ENCODE measurements at regions not wholly inside any gene's neighbourhood (a gene's known extent, or its start where the extent isn't known, plus 50 kb on each side); places are given as distances from the start of the nearest gene placed in this dataset.

DNA sequence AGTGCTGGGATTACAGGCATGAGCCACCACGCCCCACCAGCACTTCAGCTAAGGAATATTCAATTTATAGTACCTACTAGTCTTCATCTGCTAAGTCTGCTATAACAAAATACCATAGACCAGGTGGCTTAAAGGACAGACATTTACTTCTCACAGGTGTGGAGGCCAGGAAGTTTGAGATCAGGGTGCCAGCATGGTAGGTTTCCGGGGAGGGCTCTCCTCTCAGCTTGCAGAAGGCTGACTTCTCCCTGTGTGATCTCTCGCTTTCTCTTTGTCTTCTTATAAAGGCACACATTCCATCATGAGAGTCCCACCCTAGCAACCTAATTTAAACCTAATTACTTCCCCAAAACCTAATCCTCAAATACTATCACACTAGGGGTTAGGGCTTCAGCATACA is 433.0 kb downstream of the INSC start:
- no peak for DNase-seq

DNA sequence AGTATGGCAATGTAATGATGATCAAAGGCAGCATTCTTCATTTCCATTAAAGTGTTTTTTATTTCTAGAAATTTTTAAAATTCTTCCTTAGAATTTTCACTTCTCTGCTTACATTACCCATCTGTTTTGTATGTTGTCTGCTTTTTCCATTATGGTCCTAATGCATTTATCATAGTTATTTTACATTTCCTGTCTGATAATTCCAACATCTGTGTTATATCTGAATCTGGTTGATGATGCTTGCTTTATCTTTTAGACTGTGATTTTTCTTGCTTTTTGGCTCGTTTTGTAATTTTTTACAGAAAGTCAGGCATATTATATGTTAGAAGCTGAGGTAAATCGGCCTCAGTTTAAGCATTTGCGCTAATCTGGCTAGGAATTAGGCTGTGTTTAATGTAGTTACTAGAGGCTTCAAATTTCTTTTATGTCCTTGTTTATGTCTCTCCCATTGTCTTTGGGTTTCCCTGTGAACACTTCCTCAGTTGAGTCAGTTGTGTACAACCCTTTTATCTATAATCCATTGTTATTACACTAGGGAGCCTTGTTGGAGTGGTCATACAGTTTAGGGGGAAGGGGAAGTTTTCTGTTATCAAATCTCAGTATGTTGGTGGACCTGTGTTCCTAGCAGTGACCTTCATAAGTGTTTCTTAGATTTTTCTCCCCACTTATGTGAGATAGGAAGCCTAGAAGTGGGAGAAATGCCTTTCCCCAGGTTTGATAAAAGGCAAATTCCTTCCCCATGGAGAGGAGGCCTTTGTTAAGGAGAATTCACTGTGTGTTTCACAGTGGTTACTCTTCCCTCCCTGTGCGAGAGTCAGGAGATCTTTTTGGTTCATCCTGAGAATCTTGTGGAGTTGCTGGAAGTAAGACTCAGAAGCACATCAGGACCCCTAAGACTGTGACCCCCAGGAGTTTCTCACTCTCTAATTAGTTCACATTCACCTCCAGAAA is 437.5 kb downstream of the INSC start:
- DNase-seq = no peak

DNA sequence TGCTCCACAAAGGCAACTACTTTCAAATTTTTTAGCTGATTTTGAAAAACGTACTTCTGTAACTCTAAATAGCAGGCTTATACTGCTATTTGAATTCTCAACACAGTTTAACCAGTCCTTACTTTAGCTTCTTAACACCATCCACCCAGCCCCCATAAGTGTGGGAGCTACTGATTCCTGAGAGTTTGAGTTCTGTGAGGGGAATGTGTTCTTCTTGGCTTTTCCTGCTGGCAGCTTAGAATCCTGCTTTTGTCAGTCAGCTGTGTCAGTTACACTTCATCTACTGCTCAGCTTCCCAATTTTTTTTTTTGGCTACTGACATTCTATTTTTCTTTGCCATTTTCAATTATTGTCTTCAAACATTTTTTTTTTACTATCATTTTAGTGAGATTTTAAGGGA is 440.4 kb downstream of the INSC start:
- no peak for DNase-seq

DNA sequence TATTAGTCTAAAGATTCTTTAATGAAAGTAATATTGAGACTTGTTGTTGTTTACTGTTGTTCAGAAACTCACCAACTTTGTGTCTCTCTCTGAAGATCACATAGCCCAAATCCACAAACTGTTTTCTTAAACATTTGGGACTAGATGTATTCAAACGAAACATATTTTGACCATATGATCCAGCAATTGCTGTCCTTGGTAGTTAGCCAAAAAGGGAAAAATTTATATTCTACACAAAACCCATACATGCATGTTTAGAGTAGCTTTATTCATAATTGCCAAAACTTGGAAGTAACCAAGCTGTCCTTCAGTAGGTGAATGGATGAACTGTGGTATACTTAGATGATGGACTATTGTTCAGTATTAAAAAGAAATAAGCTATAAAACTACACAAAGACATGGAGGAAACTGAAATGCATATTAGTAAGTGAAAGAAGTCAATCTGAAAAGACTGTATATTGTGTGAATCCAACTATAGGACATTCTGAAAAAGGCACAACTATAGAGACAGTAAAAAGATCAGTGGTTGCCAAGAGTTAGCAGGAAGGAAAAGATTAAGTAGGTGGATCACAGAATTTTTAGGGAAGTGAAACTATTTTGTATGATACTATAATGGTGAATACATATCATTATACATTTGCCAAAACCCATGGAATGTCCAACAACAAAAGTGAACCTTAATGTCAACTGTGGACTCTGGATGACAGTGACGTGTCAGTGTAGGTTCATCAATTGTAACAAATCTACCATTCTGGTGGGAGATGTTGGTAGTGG is 442.9 kb downstream of the INSC start:
- no peak for DNase-seq

DNA sequence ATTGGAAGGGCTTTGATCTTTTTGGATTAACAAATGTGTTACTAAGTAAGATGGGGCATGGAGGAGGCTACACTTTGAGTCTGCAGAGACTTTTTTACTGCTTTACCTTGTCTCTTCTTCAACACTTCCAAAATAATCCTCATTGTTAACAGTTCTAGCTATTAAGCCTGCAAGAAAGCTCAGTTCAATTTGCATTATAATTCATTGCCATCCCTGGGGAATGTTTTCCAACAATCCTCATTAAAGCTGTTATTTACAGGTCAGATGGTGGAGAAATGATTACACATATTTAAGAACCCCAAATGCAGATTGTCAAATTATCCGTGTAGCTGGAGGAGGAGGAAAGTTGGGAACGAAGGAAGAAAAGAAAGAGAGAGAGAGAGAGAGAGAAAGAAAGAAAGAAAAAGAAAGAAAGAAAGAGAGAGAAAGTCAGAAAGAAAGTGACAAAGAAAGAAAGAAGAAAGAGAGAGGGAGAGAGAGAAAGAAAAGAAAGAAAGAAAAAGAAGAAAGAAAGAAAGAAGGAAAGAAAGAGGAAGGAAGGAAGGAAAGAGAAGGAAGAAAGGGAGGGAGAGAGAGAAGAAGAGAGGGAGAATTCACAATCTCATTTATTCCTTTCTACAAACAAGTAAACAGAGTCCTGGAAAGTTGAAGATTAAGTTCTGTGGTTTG is 443.9 kb downstream of the INSC start:
- DNase-seq = no peak

DNA sequence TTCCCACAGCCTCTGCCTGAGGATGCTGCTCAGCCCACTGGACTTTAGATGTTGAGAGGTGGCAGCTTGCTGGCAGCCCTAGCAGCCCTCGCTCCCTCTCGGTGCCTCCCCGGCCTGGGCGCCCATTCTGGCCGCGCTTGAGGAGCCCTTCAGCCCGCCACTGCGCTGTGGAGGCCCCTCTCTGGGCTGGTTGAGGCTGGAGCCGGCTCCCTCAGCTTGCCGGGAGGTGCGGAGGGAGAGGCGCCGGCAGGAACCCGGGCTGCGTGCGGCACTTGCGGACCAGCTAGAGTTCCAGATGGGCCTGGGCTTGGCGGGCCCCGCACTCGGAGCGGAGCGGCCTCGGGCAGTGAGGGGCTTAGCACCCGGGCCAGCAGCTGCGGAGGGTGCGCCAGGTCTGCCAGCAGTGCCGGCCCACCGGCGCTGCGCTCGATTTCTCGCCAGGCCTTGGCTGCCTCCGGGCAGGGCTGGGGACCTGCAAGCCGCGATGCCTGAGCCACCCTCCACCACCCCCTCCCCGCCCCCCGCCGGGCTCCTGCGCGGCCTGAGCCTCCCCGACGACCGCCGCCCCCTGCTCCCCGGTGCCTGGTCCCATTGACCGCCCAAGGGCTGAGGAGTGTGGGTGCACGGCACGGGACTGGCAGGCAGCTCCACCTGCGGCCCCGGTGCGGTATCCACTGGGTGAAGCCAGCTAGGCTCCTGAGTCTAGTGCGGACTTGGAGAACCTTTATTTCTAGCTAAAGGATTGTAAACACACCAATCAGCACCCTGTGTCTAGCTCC is 446.2 kb downstream of the INSC start:
- no peak for DNase-seq

DNA sequence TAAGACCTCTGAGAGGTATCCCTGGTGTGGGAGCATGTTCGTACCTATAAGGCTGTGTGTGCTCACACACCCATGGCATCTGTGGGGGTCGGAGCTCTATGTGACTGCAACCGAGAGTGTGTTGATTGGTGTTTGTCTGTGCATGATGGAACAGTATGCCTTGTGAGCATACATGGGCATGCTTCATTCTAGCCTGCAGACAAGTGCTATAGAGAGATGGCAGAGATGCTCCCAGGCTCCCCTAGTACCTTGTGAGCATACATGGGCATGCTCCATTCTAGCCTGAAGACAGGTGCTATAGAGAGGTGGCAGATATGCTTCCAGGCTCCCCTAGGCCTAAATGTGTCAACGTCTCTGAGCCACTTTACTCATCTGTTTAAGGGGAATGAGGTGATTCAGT is 447.5 kb downstream of the INSC start:
- DNase-seq = no peak

DNA sequence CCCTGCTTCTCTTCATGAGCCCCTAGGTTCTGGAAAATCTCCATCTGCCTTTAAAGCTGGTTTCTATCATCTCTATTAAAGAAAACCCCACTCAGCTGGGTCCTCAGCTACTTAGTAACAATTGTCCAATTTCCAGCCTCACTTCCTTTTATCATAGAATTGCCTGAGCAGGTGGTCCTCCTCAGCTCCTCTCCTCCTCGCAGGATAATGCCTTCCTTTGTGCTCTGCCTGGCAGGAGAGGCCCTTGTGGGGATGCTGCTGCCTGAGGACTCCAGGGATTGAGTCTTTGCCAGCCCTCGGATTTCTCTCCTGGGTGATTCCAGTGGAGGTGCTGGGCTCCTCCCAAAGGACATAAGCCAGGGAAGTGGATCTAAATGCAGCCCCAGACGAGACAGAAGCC is 448.3 kb downstream of the INSC start:
- no peak for DNase-seq

DNA sequence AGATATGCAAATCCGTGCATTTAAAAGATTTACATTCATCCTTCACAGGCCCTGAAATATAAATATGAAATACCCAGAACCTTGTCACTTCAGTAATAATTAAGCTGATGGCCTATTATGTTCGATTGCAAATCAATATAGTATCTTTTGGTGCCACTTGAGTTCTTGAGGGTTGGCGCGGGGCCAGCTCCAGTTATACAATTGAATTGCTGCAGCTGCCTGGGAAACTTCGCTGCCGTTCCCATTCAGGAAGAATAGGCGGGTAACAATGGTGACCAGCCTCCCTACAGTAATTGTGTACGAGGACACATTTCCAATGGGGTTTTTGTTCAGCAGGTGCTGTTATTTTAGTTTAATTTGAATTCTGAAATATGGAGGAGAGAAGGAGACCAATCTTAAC is 451.2 kb downstream of the INSC start:
- no peak for DNase-seq

DNA sequence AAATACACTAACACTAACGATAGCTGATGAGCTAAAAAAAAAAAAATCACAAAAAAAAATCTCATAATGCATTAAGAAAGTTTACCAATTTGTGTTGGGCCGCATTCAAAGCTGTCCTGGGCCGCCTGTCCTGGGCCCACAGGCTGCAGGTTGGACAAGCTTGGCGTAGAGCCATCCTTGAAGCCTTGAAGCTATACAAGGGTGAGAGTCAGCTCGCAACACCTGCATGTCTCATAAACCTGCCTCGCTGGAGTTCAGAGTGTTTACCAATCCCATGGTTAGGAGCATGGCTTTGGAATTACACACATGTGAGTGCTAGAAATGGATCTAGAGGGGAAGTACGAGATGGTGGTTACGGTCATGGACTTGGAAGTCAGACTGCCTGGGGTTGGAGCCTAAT is 453.7 kb downstream of the INSC start:
- no peak for DNase-seq

DNA sequence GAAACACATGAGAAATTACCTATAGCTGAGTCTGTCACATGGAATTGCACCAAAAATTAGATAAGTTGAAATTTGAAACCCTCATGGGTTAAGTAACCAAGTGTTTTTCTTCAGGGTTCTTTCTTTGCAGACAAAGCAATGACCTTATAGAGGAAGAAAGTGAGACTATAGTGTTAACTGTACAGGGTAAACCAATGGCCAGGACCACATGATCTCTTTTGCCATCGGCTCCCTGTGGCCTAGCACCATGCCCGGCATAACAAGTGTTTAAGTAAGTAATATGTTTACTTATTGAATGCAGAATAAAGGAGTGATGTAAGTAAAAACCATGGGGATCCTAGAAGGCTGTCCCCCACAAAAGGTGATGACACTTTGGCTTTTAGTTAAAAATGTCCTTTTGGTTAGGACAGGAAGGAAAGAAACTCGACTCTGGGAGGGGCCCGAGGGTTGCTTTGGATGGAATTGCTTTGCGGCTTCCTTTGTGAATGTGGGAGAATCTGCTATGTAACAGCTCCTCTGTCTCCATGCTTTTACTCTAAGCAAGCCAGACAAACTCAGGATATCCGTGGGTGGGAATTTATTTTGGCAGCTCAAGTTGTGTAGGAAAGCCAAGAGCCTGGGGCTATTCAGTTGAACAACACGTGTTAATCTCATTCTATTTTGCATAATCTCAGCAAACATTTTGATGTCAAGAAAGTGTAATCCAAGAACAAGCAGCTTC is 454.7 kb downstream of the INSC start:
- no peak for DNase-seq

DNA sequence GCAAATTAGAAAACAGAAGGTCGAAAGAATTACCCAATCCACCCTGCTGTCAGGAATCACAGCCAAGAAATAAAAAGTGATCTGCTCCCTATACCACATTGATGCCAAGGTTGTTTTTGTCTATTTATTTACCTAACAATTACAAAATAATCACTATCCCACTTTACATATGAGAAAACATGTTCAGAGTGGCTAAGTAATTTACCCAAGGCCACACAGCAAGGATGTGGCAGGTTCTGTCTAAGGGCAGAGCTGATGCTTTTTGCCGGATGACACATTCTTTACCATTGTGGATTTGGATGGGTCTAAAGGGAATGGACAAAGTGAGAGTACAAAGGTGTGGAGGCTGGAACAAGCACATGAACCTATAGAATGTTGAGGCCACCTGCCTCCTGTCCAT is 460.7 kb downstream of the INSC start:
- DNase-seq = no peak

DNA sequence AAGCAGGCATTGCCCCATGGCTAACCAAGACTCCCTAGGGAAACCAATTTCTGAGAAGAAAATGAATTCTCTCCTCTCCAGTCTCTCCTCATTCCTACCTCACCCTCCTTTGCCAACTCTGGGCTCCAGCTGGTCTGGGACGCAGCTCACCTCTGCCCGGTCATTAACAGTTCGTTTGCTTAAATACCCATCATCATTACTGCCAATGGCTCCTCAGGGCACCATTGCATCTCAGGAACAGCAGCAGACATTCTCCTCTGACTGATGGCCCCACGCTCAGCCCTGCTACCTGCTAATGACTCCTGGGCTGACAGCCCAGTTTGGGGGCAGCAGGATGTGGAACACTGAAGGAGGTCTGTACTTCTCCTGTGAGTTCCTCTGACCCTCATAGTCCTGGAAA is 462.0 kb downstream of the INSC start:
- DNase-seq = no peak

DNA sequence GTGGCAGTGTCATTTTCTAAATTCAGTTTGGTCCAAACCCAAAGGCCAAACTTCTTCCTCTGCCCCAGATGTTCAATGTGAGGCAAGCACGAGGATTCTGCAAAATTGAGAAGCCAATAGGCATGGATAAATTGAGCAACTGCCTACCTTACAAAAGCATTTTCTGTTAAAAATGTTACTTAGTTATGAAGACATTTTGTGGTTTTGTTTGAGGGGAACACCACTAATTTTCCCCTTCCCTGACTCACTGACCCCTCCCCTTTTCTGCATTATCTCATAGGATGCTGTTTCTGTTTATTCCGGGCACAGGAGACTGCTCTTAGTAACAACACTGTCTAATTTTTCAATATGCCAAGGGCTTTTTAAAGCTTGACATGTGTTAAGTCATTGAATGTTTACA is 462.8 kb downstream of the INSC start:
- DNase-seq = no peak

DNA sequence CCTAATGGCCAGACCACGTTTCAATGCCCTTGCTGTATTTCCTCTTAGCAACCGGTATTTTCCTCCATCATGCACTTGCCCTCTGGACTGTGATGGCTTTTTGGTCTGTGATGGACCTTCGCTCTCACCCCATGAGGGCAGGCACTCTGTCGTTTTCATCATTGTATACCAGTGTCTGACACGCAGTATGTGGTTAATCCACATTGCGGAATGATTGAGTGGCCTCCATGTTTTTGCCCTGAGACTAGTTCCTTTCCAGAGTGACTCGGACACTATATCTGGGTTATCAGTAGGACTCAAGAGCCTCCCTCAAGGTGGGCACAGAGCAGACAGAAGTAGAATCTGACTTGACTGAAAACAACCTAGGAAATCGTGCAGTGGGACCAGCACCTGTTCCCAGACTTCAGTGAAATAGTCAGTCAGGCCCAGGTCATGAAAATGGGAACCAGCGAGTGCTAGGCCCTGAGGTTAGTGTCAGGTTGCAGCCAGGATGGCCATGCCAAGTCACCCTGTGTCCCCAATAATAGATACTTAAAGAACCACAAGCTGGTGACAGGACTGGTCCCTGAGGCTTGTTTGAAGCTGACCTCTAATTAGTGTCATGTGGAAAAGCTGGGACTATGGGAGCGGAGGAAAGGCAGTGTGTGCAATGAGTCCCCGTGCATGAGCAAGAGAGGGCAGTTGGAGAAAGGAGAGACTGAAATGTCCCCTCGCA is 464.7 kb downstream of the INSC start:
- no peak for DNase-seq

DNA sequence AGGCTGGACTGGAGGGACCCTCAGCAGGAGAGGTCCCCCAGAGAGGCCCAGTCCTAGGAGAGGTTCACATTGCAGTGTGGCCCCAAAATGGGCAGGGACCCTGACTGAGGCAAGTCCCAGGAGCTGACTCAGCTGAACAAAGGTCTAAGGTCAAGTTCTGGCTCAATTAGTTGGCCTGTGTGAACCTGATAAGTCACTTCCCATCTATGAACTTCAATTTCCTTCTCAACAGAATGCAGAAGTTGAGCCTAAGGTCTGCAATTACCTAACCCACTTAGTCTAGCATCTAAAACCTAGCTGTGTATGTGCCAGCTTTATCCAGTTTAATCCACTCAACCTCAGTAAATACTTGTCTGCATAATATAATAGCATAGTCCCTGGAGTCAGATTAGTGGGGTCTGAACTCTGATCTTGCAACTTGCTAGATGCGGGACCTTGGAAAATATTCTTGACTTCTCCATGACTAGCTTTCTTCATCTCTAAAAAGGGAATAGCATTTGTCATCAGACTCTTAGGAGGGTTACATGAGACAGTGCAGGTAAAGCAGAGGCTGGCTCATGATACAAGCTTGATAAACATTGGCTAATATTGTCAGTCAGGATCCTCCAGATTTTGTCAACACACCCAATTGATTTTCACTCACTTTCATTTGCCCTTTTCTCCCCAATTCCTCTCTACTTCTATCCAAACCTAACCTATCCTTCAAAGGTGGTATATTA is 465.5 kb downstream of the INSC start:
- no peak for DNase-seq

DNA sequence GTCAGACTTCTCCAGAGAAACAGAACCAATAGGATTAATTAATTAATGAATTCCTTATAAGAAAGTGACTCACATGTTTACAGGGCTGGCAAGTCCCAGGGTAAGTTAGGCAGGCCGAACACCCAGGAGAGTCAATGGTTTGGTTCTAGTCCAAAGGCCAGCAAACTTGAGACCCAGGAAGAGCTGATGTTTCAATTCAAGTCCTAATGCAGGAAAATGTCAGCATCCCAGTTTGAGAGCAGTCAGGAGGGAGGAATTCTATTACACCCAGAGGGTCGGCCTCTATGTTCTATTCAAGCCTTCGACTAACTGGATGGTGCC is 466.0 kb downstream of the INSC start:
- no peak for DNase-seq

DNA sequence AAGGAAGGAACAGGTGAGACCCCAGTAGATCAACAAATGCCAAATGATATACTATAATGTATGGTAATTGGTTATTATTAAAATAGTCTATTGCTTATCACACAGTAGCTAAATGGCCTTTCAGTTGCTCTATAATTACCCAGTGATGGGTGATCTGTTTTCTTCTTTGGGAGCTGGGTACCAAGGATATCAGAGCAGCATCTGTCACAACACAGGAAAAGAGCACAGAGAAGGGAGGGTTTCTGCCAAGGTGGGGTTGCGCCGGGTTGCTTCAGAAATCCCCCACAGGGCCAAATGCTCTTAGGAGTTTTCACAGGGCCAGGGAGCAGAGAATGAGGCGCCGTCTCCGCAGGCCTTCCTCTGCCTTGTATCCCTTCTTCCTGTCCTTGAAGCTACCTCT is 469.4 kb downstream of the INSC start:
- DNase-seq = no peak

DNA sequence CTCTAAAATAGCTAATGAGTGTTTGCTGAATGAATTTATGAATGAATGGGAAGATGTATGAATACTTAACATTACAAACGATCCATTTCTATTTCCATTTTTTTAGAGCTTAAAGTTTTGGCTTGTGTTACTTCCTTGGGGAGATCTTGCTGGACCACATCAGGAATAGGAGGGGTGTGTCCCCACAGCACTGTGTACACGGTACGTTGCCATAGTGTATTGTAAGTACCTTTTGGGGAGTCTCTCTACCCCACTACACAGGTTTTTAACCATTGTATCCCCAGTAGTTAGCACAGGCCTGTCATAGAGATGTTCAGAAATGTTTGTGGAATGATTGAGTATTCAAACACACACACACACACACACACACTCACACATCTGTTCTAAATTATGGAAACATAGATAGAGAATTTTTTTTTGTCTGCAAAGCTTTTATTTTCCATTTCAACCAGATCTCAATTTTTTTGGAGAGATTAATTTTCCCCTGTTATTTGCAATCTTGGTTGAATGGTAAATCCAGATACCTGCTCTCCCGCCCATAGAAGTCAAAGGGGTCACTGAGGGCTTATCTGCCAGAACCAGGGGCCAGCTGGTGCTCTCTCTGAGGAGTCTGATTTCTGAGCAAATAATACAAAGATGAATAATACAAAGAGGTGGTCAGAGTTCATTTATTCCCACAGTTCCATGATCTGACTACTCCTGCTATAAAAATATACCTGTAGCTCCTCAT is 471.0 kb downstream of the INSC start:
- no peak for DNase-seq

DNA sequence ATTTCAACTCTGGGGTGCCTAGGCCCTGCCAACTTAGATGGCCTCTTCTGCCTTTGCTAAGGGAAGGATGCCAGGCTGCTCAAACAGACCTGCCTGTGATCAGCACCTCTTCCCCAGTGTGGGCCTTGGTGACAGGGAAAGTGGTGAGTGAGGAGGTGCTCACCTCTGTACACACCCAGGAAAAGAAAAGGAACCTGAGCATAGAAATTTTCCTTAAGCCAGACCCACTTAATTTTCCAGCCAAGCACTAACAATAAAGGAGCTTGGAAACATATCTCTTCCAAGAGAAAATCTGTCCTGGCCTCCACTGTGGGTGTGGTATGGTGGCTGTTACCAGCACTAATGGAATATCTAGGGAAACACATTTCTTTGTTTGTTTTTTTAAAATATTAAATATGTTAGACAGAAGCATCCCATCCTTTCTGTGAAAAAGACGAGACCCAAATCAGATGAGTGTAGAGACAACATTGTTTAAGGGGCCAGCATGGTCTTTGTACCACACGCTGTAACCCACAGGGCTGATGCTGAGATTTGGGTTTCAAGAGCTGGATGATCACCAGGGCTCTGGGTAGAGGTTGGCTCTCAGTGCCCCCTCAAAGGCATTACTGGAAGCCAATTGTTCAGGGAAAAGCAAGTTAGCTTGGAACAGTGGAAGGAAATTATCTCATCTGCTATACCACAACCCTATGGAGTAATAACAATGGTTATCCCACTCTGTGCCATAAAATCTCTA is 472.2 kb downstream of the INSC start:
- DNase-seq = no peak
